Brain pericyte (primary cell): ENCODE measurements at regions not wholly inside any gene's neighbourhood (a gene's known extent, or its start where the extent isn't known, plus 50 kb on each side); places are given as distances from the start of the nearest gene placed in this dataset.

Source experiments
- DNase-seq: peaks from one replicate; pipeline ENCODE4 v3.0.0-alpha.2; 2012; ENCODE audit warnings: low read depth, low spot score

DNA sequence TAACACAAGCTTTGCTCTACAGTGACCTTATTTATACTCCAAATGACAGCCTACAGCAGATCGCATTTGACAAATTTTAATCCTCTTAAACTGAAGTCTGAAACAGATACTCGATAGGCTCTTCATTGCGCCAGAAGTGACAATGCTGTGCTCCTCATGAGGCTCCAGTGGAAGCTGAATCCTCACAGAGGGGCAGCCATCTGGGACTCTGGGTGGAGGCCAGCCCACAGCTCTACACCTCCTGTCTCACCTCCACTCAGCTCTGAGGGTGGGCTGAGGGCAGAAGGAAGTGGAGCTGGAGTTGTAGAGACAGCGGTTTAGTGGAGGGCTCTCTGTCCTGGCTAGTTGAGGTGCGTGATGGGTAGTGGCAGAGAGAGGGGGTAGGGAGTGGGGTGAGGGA, 283.3 kb upstream of the ANKRD55 start:
- no peak for DNase-seq

DNA sequence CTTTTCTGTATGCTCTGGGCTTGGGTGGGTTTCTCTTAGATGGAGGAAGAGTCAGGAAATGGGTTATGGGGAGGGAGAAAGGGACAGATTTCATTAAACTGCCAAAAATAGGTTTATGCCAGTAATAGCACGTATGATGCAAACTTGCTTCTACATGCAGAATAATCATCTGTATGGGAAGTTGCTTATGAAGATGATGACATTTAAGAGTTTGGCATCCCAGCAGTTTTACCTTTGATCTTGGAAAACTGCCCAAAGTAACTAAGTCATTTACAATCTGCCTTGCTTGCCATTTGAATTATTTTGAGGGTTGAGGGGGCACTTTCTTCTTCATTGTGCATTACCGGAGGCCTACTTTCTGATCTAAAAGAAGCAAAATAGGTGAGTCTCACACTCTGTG, 282.9 kb upstream of the ANKRD55 start:
- no peak for DNase-seq

DNA sequence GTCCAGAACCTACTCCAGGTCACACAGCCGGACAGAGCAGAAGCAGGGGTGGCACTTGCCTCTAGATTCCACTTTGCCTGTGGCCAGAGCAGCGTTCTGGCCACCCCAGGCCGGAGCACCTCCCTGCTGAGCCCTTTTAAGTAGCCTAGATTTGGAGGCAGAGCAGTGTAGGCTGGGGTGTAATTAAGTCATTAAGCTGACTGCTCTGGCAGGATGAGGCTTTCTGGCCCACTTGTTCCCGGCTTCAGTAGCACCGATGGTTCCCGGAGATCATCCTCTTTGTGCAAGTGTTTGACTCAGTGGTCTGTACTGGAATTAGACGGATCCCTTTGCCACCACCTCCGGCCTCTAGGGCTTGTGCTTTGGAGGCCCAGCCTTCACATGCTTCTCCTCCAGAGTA, 281.9 kb upstream of the ANKRD55 start:
- no peak for DNase-seq

DNA sequence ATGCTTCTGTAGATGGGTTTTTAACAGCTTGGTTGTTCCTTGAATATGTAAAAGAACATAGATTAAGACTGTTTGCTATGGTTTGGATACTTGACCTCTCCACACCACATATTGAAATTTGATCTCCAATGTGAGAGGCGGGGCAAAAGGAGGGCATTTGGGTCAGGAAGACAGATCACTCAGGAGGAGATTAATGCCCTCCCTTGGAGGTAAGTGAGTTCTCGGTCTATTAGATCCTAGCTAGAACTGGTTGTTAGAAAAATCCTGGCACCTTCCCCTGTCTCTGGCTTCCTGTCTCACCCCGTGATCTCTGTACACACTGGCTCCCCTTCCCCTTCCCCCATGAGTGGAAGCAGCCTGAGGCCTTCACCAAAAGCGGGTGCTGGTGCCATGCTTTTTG, 281.1 kb upstream of the ANKRD55 start:
- no peak for DNase-seq

DNA sequence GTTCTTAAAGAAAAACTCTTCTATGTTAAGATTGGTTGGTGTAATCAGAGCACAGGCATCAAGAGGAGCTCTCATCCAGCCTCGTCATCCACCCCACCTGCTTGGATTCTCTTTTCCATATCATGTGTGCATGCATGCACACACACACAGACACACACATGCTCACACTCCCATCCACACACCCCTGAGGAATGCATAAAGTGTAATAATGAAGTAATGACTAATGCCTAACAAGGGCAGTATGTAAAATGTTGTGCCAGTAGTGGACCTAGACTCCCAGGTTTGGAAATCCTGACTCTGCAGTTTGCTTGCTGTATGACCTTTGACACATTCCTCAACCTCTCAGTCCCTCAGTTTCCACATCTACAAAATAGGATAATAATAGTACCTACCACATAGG, 280.0 kb upstream of the ANKRD55 start:
- DNase-seq, result no peak

DNA sequence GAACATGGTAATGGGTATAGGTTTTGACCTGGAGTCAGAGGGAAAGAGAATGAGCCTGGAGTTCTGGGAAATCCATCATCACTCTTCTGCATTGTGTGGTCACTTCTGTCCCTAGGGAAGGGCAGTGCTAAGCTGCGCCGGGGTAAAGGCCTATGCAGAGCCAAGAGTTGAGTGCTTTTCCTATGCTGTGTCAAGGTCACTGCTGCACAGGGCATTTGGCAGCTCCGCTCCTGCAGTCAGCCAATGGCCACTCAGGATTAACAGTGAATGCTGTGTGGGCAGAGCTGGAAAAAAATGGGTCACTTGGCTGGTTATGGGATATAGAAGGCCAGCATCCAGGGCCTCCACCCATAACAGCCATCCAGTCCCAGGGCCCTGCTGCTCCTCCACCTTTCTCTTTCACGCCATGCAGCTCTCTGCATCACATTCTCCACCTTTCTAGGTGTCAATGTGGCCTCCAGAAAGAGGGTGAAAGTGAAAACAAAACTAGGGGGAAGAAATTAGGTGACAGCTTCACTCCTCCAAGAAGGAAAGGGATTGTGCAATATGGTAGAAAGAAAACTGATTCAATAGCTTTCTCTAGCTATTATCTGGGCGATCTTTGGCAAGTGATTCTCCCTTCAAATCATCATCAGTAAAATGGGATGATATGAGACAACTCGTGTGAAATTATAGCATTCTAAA, 279.3 kb upstream of the ANKRD55 start:
- DNase-seq, result no peak

DNA sequence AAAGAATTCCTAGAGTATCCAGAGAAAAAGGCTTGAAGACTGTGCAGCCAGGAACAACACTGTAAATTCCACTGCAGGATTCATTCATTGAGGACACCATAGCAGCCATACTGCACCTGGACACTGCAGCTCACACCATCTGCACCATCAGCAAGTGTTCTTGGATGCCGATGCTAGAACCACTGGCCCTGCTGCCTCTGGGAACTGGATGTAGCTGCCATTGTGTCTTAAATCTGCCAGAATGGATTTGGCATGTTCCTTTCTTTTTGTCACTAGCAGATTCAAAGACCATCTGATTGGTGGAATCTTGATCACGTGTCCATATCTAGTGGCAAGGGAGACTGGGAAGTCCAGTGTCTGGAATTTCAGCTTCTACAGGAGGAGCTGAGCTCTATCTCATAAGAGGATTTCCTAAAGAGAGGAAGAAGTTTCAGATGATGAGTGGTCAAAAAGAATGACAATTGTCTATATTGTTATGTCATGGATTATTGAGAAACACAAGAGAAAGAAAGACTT, 278.3 kb upstream of the ANKRD55 start:
- no peak for DNase-seq

DNA sequence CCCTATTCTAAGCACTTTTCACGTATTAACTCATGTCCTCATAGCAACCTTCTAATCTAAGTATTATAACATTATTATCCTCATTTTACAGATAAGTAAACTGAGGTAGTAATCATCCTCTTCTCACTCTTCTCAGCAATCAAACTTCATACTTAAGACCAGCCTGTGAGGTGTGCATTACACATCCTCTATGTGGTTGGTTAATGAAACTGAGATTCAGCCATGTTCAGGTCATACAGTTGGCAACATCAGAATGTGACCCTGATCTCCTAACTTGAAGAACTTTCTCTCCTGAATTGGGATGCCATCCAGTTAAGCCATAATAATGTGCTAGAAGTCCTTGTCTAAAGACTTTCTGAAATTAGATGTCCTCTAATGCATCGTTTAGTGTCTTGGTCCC, 275.1 kb upstream of the ANKRD55 start:
- no peak for DNase-seq

DNA sequence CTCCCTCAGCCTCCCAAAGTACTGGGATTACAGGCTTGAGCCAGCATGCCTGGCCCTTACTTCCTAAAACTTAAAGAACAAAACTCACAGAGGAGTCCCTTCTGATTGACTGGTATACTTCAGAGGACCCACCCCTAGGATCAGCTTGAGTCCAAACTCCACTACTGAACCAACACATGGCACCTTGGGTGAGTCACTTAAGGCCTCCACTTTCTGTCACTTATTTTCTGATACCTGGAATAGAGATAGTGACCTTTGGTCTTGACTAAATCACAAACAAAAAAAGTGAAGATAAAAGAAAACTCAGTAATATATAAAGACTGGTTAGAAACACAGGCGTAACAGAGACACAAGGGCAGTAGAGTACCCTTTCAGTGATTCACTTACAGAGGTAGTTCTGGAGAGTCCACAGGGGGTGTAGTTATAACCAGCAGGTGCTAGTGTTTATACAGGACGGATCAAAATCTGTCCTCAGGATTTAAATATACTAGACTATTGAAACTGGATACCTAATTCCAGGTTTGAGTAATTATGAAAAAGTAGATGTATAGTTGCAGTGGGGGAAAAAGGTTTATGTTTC, 274.3 kb upstream of the ANKRD55 start:
- no peak for DNase-seq

DNA sequence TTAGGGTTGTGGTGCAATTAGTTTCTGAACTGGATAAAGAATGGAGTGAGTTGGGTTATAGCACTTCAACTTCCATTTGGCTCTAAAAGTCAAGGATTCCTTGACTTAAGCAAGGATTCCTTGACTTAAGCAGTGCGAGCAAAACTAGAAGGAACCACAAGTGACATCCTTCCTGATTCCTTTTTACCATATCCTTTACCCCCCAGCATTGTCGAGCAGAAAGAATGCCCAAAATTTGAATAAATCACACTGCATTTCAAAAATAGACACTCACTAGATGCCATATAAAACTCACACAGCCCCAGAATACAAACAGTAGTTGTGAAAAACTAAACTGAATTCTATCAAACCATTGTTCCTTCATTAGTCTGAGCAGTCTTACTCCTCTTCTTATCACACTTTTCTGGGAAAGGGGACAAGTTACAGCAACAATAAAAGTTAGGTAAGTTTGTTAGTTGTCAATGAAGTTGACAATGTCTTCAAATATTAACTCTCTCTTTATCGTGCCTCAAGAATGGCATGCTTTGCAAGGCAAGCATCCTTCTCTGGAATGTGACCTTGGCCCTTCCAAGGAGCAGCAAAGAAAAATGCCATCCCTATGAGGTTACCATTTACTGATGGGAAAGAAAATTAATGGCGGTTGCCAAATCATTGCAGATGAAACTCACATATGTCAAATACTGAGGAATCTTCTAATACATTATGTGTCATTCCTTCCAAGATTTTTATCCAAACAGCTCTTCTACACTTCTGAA, 273.3 kb upstream of the ANKRD55 start:
- no peak for DNase-seq

DNA sequence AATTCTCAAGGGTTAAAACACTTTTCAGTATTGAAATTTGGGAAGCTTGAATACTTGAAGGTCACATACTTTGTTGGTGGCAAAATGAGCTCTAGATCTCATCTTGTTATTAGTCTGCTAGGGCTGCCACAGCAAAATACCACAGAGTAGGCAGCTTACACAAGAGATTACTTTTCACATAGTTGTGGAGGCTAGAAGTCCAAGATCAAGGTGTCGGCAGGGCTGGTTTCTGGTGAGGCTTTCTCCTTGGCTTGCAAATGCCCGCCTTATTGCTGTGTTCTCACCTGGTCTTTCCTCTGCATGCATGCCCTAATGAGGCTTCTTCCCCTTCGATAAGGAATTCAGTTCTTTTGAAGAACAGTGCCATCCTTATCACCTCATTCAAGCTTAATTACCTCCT, 270.8 kb upstream of the ANKRD55 start:
- DNase-seq, result no peak

DNA sequence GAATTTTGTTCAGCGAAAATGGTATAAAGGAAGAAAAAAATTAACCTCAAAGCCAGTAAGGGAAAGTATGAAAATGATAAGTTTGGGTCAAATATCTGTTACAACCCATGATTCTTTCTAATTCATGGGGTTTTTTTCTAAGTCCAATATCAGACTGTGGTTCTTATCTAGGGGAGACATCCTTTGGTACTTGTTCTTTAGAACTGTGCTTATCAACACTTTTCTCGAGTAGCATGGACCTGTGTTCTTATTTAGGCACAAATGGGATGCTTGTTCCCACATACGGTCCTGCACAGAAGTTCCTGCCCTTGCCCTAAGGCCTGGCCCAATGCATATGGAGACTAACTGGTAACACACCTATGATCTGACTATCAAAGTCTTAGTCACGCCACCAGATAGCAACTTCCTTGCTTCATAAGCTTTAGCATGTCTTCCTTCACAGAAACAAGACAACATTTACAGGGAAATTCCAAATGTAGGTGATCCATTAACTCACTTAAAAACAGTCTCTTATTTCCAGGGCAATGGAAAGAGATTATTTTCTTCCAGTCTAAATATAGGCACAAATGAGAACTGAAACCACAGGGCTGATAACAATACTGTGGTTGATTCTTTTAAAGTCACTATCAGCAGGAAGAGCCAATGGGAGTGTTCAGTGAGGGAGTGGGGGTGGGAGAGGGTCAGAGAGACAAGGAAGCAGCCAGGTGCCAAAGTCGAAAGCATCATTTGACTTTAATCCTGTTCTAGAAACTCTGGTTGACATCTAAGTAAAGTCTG, 268.8 kb upstream of the ANKRD55 start:
- DNase-seq, result no peak

DNA sequence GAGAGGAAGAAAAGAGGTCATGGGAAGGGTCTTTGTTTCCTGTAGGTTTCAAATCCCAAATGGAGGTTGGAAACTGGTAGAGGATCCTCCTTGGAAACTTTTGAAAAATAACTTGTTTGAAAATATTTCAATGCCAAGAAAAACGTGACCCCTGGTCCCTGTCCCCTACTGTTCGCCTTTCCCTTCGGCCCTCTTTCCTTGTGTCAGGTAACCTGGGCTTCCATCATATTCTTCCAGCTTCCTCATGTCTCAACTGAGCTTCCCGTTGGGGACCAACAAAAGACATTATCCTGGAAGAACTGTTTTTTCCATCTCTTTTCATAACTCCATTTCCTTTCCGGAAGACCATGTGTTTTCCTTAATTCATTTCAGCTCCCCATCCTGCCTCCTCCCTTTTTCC, 266.8 kb upstream of the ANKRD55 start:
- no peak for DNase-seq

DNA sequence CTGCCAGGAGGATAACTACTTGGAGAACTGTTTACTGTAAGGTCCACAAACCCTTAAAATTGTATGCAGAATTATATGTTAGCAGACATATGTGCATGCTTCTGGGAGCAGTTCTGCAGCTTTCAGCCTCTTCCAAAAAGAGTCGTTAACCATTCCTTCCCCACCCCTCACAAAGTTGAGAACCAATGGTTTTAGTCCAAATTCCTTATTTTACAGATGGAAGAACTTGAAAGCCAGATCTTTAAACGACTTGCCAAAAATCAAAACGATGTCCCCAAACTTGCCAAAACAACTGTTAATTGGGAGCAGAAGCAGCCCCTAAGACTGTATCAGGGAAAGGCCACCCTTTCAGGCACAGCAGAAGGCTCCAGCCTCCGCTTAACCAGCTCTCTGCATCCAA, 266.4 kb upstream of the ANKRD55 start:
- DNase-seq, result no peak

DNA sequence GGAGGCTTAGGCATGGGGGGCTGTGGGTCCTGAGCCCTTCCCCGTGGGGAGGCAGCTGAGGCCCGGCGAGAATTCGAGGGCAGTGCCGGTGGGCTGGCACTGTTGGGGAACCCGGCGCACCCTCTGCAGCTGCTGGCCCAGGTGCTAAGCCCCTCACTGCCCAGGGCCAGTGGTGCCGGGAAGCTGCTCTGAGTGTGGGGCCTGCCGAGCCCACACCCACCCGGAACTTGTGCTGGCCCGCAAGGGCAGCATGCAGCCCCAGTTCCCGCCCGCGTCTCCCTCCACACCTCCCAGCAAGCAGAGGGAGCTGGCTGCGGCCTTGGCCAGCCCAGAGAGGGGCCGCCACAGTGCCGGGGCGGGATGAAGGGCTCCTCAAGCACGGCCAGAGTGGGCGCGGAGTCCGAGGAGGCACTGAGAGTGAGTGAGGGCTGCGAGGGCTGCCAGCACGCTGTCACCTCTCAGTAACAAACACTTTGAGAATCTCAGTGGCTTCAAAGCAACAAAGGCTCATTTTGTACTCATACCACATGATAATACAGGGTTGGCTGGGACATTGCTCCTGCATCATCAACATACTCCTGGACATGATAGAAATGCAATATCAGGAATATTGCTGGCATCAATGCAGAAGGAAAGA, 265.7 kb upstream of the ANKRD55 start:
- DNase-seq, result no peak

DNA sequence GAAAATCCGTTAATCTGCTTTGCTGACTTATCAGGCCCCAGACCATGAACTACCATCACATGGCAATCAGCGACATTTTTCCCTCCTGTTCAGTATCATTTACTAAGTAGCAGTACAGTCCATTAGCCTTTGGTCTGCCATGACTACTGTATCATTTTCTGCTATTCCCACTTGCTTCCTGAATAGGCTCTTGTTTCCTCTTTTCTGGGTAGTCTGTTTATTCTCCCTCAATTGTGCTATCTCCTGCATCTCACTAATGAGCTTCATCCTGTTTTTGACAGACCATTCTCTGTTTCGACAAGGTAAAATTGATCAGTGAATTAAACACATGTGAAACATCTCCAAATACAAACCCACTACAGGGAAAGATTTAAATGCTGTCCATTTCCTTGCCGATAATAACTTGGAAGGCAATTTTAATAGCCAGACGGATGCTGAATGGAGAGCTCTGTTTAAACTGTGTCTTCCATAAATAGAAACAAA, 263.5 kb upstream of the ANKRD55 start:
- no peak for DNase-seq

DNA sequence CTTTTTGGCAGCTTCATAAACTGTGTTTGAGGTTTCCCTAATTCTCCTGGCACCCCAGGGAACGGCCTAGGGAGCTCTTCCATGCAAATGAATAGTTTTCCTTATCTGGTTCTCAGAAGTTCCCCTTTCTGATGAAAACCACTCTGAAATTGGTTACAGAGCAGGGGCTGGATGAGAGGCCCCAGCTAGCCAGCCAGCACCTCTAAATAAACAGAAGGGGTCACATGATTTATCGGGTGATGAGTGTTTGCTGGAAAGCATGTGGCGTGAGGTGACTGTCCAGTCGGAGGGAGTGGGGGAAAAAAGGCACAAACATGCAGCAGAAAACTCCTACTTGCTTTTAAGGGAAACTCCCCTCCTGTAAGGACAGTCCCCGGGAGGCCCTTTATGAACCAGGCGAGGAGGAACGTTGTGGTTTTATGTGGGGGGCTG, 261.2 kb upstream of the ANKRD55 start:
- no peak for DNase-seq

DNA sequence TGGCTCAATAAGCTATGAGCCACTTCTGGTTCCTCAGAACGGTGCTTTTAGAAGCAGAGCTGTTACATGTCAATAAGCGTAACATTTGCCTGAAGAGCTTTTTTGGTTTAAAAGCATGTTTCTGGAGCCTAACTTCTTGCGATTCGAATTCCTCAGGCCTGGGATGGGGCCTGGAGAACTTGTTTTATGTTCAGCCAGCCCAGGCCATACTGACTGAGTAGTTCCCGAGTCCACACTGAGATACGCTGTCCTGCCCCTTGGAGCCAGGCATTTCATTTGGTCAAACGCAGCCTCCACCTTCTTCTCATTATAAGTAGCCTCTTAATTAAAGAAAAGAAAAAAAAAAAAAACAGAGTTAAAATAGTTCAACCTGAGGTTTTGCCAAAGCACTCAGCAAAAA, 260.6 kb upstream of the ANKRD55 start:
- no peak for DNase-seq

DNA sequence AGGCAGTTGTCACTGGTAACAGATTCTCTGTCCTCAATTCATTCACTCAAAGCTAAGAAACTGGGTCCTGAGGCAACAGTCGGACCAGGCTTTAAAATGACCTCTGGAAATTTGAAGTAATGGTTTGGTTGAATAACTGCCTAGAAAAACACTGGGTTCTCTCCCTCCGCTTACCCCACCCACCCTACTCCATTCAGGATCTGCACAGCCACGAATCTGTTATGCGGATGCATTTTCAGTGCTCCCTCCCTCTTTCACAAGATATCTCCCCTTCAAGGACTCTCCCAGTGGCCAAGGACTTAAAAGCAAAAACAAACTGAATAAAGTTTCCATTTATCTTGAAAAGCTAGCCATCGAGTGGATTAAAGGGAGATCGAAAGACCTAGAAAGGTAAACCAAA, 260.2 kb upstream of the ANKRD55 start:
- DNase-seq, result no peak

DNA sequence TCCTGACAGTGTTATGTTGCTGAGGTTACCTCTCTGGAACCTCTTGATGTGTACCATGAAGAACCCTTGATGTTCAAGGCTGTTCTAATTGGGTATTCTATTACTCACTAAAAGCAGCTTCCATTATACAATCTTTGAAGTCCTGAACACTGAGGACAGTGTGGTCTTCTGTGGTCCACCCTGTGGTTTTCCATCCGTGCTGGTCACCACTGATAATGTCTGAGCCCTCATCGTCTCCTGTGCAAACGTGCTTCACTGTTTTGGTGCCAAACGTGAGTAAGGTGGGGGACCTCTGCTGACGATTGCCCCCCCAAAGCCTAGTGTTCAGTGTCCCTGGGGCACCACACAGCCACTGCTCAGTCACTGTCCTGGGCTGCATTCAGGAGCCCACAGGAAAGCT, 259.7 kb upstream of the ANKRD55 start:
- no peak for DNase-seq

DNA sequence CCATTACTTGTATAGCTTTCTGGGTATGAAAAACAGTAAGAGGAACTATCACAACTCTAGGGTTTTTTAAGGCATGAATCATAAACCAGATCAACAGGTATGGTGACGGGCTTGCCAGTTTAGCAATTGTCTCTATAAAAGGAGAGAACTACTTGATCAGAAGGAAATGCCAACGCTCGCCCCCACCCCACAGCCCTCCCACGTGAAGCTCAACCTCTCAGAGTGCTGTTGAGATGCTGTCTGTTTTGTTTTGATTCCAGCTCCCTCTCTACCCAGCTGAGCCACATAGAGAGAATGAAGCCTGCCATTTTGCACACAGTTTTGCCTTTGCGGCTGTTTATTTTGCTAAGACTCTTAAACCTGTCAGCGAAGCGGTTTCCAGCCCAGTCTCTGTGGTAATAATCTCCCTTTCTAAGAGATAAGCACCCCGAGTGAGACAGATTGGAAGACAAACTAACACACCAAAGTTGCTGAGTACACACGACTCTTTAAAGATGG, 257.9 kb upstream of the ANKRD55 start:
- no peak for DNase-seq
